H1 (cell line): ENCODE measurements at regions not wholly inside any gene's neighbourhood (a gene's known extent, or its start where the extent isn't known, plus 50 kb on each side); places are given as distances from the start of the nearest gene placed in this dataset.

Source experiments
- BCL11A ChIP-seq, 2 experiments: IDR thresholded peaks; one replicate each; pipeline ENCODE4 v1.6.1; 2011; ENCODE audit warnings: low read depth in 2 of 2, low read length in 2 of 2, mild to moderate bottlenecking in 2 of 2
- CBX5 ChIP-seq: fragments of 300-800, 300-1000 bp; sonication (generic); IDR thresholded peaks from 2 replicates; pipeline ENCODE4 v1.7.1; 2016; ENCODE audit warnings: antibody characterized with exemption, low read length, low read depth
- HDAC2 ChIP-seq, 2 experiments: fragments of 300-600 bp in 1 of 2; sonication (generic) in 1 of 2; IDR thresholded peaks; 2 replicates each; pipeline ENCODE4 v1.6.1; 2011 to 2012; ENCODE audit warnings: low read depth in 2 of 2, low read length in 2 of 2, mild to moderate bottlenecking in 2 of 2, moderate library complexity in 2 of 2, borderline replicate concordance in 1 of 2, inconsistent platforms in 1 of 2
- POU5F1 ChIP-seq: IDR thresholded peaks from 2 replicates; pipeline ENCODE4 v1.6.1; 2011; ENCODE audit warnings: low read depth, mild to moderate bottlenecking, low read length, moderate library complexity
- SIRT6 ChIP-seq: IDR thresholded peaks from one replicate; pipeline ENCODE4 v1.7.1; 2012; ENCODE audit warnings: low read length, inconsistent platforms
- SRF ChIP-seq: IDR thresholded peaks from 2 replicates; pipeline ENCODE4 v1.6.1; 2011; ENCODE audit warnings: mild to moderate bottlenecking, low read depth, low read length, moderate library complexity
- TBP ChIP-seq: IDR thresholded peaks from 2 replicates; pipeline ENCODE4 v1.6.1; 2011; ENCODE audit warnings: low read depth, low read length, improper control_type of control experiment
- TCF12 ChIP-seq: IDR thresholded peaks from 2 replicates; pipeline ENCODE4 v1.6.1; 2011; ENCODE audit warnings: low read depth, mild to moderate bottlenecking, low read length
- ZNF274 ChIP-seq: IDR thresholded peaks from 2 replicates; pipeline ENCODE4 v1.7.0; 2012; ENCODE audit warnings: low read length, borderline replicate concordance; ENCODE audit errors: extremely low read depth
- TF ChIP-seq, protein P1 (sequence below): fragments of 300-600 bp; sonication (generic); IDR thresholded peaks from 2 replicates; pipeline ENCODE4 v1.7.1; 2012; ENCODE audit warnings: low read length, moderate library complexity, mild to moderate bottlenecking, inconsistent platforms; ENCODE audit not compliant: insufficient replicate concordance
- TF ChIP-seq, protein P2 (sequence below): IDR thresholded peaks from 2 replicates; pipeline ENCODE4 v1.6.1; 2011; ENCODE audit warnings: low read length, improper control_type of control experiment

DNA sequence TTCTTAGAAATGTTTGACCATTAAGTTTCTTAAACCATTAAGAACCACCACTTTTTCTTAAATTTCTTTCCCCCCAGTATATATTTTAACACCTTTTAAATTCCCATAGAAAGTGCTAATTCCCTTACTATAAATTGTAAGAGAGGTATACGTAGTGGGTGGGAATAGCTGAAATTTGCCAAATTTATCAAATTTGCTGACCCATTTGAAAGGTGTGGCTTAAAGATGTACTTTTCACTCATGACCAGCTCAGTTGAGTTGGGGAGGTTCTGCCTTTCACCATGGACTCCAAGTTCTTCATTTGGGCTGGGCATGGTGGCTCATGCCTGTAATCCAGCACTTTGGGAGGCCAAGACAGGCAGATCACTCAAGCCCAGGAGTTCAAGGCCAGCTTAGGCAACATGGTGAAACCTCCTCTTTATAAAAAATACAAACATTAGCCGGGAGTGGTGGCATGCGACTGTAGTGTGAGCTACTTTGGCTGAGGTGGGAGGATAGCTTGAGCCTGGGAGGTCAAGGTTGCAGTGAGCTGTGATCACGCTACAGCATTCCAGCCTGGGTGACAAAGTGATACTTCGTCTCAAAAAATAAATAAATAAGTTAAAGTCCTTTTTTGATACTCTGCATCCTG, 133.2 kb downstream of the MRPL57 start (continued):
- TF ChIP-seq, protein P1, sequence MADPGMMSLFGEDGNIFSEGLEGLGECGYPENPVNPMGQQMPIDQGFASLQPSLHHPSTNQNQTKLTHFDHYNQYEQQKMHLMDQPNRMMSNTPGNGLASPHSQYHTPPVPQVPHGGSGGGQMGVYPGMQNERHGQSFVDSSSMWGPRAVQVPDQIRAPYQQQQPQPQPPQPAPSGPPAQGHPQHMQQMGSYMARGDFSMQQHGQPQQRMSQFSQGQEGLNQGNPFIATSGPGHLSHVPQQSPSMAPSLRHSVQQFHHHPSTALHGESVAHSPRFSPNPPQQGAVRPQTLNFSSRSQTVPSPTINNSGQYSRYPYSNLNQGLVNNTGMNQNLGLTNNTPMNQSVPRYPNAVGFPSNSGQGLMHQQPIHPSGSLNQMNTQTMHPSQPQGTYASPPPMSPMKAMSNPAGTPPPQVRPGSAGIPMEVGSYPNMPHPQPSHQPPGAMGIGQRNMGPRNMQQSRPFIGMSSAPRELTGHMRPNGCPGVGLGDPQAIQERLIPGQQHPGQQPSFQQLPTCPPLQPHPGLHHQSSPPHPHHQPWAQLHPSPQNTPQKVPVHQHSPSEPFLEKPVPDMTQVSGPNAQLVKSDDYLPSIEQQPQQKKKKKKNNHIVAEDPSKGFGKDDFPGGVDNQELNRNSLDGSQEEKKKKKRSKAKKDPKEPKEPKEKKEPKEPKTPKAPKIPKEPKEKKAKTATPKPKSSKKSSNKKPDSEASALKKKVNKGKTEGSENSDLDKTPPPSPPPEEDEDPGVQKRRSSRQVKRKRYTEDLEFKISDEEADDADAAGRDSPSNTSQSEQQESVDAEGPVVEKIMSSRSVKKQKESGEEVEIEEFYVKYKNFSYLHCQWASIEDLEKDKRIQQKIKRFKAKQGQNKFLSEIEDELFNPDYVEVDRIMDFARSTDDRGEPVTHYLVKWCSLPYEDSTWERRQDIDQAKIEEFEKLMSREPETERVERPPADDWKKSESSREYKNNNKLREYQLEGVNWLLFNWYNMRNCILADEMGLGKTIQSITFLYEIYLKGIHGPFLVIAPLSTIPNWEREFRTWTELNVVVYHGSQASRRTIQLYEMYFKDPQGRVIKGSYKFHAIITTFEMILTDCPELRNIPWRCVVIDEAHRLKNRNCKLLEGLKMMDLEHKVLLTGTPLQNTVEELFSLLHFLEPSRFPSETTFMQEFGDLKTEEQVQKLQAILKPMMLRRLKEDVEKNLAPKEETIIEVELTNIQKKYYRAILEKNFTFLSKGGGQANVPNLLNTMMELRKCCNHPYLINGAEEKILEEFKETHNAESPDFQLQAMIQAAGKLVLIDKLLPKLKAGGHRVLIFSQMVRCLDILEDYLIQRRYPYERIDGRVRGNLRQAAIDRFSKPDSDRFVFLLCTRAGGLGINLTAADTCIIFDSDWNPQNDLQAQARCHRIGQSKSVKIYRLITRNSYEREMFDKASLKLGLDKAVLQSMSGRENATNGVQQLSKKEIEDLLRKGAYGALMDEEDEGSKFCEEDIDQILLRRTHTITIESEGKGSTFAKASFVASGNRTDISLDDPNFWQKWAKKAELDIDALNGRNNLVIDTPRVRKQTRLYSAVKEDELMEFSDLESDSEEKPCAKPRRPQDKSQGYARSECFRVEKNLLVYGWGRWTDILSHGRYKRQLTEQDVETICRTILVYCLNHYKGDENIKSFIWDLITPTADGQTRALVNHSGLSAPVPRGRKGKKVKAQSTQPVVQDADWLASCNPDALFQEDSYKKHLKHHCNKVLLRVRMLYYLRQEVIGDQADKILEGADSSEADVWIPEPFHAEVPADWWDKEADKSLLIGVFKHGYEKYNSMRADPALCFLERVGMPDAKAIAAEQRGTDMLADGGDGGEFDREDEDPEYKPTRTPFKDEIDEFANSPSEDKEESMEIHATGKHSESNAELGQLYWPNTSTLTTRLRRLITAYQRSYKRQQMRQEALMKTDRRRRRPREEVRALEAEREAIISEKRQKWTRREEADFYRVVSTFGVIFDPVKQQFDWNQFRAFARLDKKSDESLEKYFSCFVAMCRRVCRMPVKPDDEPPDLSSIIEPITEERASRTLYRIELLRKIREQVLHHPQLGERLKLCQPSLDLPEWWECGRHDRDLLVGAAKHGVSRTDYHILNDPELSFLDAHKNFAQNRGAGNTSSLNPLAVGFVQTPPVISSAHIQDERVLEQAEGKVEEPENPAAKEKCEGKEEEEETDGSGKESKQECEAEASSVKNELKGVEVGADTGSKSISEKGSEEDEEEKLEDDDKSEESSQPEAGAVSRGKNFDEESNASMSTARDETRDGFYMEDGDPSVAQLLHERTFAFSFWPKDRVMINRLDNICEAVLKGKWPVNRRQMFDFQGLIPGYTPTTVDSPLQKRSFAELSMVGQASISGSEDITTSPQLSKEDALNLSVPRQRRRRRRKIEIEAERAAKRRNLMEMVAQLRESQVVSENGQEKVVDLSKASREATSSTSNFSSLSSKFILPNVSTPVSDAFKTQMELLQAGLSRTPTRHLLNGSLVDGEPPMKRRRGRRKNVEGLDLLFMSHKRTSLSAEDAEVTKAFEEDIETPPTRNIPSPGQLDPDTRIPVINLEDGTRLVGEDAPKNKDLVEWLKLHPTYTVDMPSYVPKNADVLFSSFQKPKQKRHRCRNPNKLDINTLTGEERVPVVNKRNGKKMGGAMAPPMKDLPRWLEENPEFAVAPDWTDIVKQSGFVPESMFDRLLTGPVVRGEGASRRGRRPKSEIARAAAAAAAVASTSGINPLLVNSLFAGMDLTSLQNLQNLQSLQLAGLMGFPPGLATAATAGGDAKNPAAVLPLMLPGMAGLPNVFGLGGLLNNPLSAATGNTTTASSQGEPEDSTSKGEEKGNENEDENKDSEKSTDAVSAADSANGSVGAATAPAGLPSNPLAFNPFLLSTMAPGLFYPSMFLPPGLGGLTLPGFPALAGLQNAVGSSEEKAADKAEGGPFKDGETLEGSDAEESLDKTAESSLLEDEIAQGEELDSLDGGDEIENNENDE: no peak
- TF ChIP-seq HDAC2 (IDR thresholded peaks at IDR 0.05; ENCODE audit: borderline replicate concordance in 1 of 2, low read depth in 2 of 2, low read length in 2 of 2): no peak
- no peak for TF ChIP-seq CBX5
- TF ChIP-seq SIRT6: no peak
- no peak for TF ChIP-seq ZNF274
- TF ChIP-seq TBP: no peak
- TF ChIP-seq, protein P2, sequence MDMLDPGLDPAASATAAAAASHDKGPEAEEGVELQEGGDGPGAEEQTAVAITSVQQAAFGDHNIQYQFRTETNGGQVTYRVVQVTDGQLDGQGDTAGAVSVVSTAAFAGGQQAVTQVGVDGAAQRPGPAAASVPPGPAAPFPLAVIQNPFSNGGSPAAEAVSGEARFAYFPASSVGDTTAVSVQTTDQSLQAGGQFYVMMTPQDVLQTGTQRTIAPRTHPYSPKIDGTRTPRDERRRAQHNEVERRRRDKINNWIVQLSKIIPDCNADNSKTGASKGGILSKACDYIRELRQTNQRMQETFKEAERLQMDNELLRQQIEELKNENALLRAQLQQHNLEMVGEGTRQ: no peak
- TF ChIP-seq SRF: no peak
- TF ChIP-seq TCF12: no peak
- TF ChIP-seq POU5F1: no peak
- no peak for TF ChIP-seq BCL11A (IDR thresholded peaks at IDR 0.05; ENCODE audit: low read depth in 2 of 2, low read length in 2 of 2)
